HCT116 (cell line): ENCODE measurements at regions not wholly inside any gene's neighbourhood (a gene's known extent, or its start where the extent isn't known, plus 50 kb on each side); places are given as distances from the start of the nearest gene placed in this dataset.

ENCODE experiments used
- ATAC-seq: fragments of 200-7000 bp; cut with Tn5 transposase; 2 replicates; pipeline ENCODE4 v1.9.1; 2020; ENCODE audit warnings: mild to moderate bottlenecking, moderate library complexity
- BruUV-seq: library from RNA; stranded (reverse); fragments of 400-500 nt; replicated peaks from 2 replicates; lab custom pipeline; 2021; lab: Mats Ljungman, UMichigan
- CTCF ChIA-PET: fragments of 300-600 bp; sonication (Branson Sonifier 250); formaldehyde crosslinking; loops from one replicate; lab custom pipeline; 2021; ENCODE audit warnings: antibody characterized with exemption; lab: Charles Lee
- POLR2A ChIA-PET: fragments of 300-600, 350-600 bp; sonication (Branson Sonifier 250); formaldehyde crosslinking; loops from one replicate; lab custom pipeline; 2021; ENCODE audit warnings: antibody characterized with exemption; lab: Charles Lee
- RAD21 ChIA-PET, 2 experiments: fragments of 300-600 bp; sonication (Branson Sonifier 250); formaldehyde crosslinking; loops; one replicate each; lab custom pipeline; 2023; ENCODE audit warnings: low total read pairs in 2 of 2; ENCODE audit not compliant: uncharacterized antibody in 2 of 2, unreplicated experiment in 2 of 2, low non-redundant PET in 1 of 2; lab: Charles Lee
- DNase-seq: peaks from one replicate; pipeline ENCODE4 v3.0.0-alpha.2; 2010; ENCODE audit warnings: low read depth, low spot score
- H2AFZ ChIP-seq: fragments of 200-600 bp; shearing (Covaris generic), sonication (generic); 2 replicates; pipeline ENCODE4 v1.6.1; 2017; ENCODE audit warnings: low read depth, mixed run types, mixed read lengths, antibody characterized with exemption, low read length; ENCODE audit not compliant: poor library complexity, severe bottlenecking
- H3K27ac ChIP-seq: 2 replicates; pipeline ENCODE4 v1.5.1; 2012; ENCODE audit warnings: low read depth, low read length
- H3K27me3 ChIP-seq: fragments of 200-600 bp; sonication (generic); 2 replicates; pipeline ENCODE4 v1.6.1; 2016; ENCODE audit warnings: mixed run types, low read length, mixed read lengths; ENCODE audit not compliant: insufficient read depth
- H3K36me3 ChIP-seq, 2 experiments: fragments of 200-500 bp in 1 of 2; fragments of 200-600 bp in 1 of 2; sonication (Bioruptor generic) in 1 of 2; sonication (generic) in 1 of 2; 2 replicates each; pipeline versions ENCODE4 v1.5.1 to v1.6.1; 2014 to 2016; ENCODE audit warnings: low read length in 2 of 2, inconsistent platforms in 1 of 2, mixed read lengths in 1 of 2, mixed run types in 1 of 2; ENCODE audit not compliant: insufficient read depth in 2 of 2, control insufficient read depth in 1 of 2
- H3K4me1 ChIP-seq, 2 experiments: fragments of 200-600 bp in 1 of 2; sonication (generic) in 1 of 2; 2 replicates each; pipeline versions ENCODE4 v1.5.1 to v1.6.1; 2012 to 2017; ENCODE audit warnings: low read length in 2 of 2, inconsistent platforms in 1 of 2, mild to moderate bottlenecking in 1 of 2, mixed read lengths in 1 of 2, mixed run types in 1 of 2, moderate library complexity in 1 of 2; ENCODE audit not compliant: insufficient read depth in 2 of 2, control insufficient read depth in 1 of 2
- H3K4me2 ChIP-seq: fragments of 200-600 bp; sonication (generic); 2 replicates; pipeline ENCODE4 v1.6.1; 2017; ENCODE audit warnings: mixed run types, low read length, mixed read lengths
- H3K4me3 ChIP-seq, 2 experiments: fragments of 200-600 bp in 1 of 2; sonication (generic) in 1 of 2; replicated peaks in 1 of 2; 2 replicates each; pipeline ENCODE4 v1.5.1; 2011 to 2016; ENCODE audit warnings: low read length in 2 of 2, control low read depth in 1 of 2, low read depth in 1 of 2, mild to moderate bottlenecking in 1 of 2, mixed read lengths in 1 of 2, mixed run types in 1 of 2
- H3K79me2 ChIP-seq: fragments of 200-600 bp; sonication (generic); 2 replicates; pipeline ENCODE4 v1.6.1; 2017; ENCODE audit warnings: mild to moderate bottlenecking, mixed run types, low read length, moderate library complexity, mixed read lengths; ENCODE audit not compliant: insufficient read depth
- H3K9ac ChIP-seq: fragments of 200-600 bp; sonication (generic); 2 replicates; pipeline ENCODE4 v1.6.1; 2016; ENCODE audit warnings: low read length, mixed read lengths
- H3K9me2 ChIP-seq: fragments of 200-600 bp; sonication (generic), shearing (Covaris generic); 2 replicates; pipeline ENCODE4 v1.6.1; 2017; ENCODE audit warnings: mixed run types, mild to moderate bottlenecking, moderate library complexity; ENCODE audit not compliant: insufficient read depth
- H3K9me3 ChIP-seq, 2 experiments: fragments of 200-500 bp in 1 of 2; fragments of 200-600 bp in 1 of 2; sonication (Bioruptor generic) in 1 of 2; sonication (generic) in 1 of 2; 2 replicates each; pipeline ENCODE4 v1.6.1; 2014 to 2017; ENCODE audit warnings: low read length in 2 of 2, mixed read lengths in 2 of 2, inconsistent platforms in 1 of 2, low read depth in 1 of 2, mild to moderate bottlenecking in 1 of 2, mixed run types in 1 of 2, moderate library complexity in 1 of 2; ENCODE audit not compliant: control insufficient read depth in 1 of 2, insufficient read depth in 1 of 2
- H4K20me1 ChIP-seq: fragments of 200-600 bp; sonication (generic), shearing (Covaris generic); 2 replicates; pipeline ENCODE4 v1.6.1; 2017; ENCODE audit warnings: mixed run types, mild to moderate bottlenecking, moderate library complexity; ENCODE audit not compliant: insufficient read depth
- CBX3 ChIP-seq: IDR thresholded peaks from 2 replicates; pipeline ENCODE4 v1.6.1; 2012; ENCODE audit warnings: low read depth
- CEBPB ChIP-seq: IDR thresholded peaks from 2 replicates; pipeline ENCODE4 v1.6.1; 2012; ENCODE audit warnings: low read depth
- EGR1 ChIP-seq: IDR thresholded peaks from 2 replicates; pipeline ENCODE4 v1.6.1; 2012; ENCODE audit warnings: low read depth
- EZH2phosphoT487 ChIP-seq: fragments of 200-600 bp; IDR thresholded peaks from 2 replicates; pipeline ENCODE4 v1.6.1; 2018; ENCODE audit warnings: antibody characterized with exemption, borderline replicate concordance
- JUND ChIP-seq: IDR thresholded peaks from 2 replicates; pipeline ENCODE4 v1.6.1; 2012
- POLR2AphosphoS5 ChIP-seq: IDR thresholded peaks from 2 replicates; pipeline ENCODE4 v1.6.1; 2011; ENCODE audit warnings: mild to moderate bottlenecking, low read depth, low read length, moderate library complexity
- RAD21 ChIP-seq: IDR thresholded peaks from 2 replicates; pipeline ENCODE4 v1.6.1; 2012; ENCODE audit warnings: low read depth, mild to moderate bottlenecking
- TCF7L2 ChIP-seq: IDR thresholded peaks from 2 replicates; pipeline ENCODE4 v1.7.0; 2011; ENCODE audit warnings: borderline replicate concordance, inconsistent platforms; ENCODE audit not compliant: insufficient read depth, insufficient read length; ENCODE audit errors: extremely low read depth
- ZFX ChIP-seq: fragments of 450-650 bp; IDR thresholded peaks from 2 replicates; pipeline ENCODE4 v1.6.1; 2017
- ZNF274 ChIP-seq: fragments of 200-500 bp; sonication (Bioruptor generic); IDR thresholded peaks from 2 replicates; pipeline ENCODE4 v1.6.1; 2014; ENCODE audit warnings: mild to moderate bottlenecking, low read depth, low read length, inconsistent platforms
- intact Hi-C: fragments of 100-400 bp; cut with micrococcal nuclease; formaldehyde crosslinking; loops from 2 replicates; pipeline ENCODE4 v1.10.0; 2022
- TF ChIP-seq, protein P1 (sequence below): IDR thresholded peaks from 2 replicates; pipeline ENCODE4 v1.6.1; 2012; ENCODE audit warnings: low read depth
- TF ChIP-seq, protein P2 (sequence below): IDR thresholded peaks from 2 replicates; pipeline ENCODE4 v1.6.1; 2012
- TF ChIP-seq, protein P3 (sequence below): IDR thresholded peaks from 2 replicates; pipeline ENCODE4 v1.6.1; 2012
- TF ChIP-seq, protein P4 (sequence below), 3 experiments: fragments of 200-600 bp in 1 of 3; sonication (generic) in 1 of 3; IDR thresholded peaks in 2 of 3; conservative IDR thresholded peaks in 1 of 3; 2 replicates each; pipeline ENCODE4 v1.5.1; 2012 to 2017; ENCODE audit warnings: low read depth in 2 of 3, low read length in 2 of 3, antibody characterized with exemption in 1 of 3, borderline replicate concordance in 1 of 3, control low read depth in 1 of 3, mild to moderate bottlenecking in 1 of 3, mixed read lengths in 1 of 3, mixed run types in 1 of 3, moderate library complexity in 1 of 3; ENCODE audit not compliant: insufficient read depth in 1 of 3

DNA sequence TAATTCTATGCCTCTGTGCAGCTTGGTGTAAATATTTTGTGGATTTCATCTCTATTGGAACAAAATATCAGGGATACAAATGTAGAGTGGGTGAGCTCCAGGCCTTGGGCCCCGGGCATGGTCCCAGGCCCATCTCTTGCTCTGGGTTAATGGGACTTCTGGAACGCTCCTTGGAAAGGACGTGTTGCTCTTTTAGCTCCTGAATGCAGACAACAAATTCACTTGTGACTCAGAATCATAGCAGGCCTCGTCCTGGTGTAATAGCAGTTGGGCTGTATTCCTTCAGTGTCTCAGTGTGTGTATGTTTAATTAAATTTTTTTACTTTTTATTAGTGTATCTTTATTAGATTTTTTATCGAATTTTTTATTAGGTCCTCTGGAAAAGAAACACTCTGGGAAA is 266.7 kb upstream of the C2CD4B start (continued):
- TF ChIP-seq, protein P1, sequence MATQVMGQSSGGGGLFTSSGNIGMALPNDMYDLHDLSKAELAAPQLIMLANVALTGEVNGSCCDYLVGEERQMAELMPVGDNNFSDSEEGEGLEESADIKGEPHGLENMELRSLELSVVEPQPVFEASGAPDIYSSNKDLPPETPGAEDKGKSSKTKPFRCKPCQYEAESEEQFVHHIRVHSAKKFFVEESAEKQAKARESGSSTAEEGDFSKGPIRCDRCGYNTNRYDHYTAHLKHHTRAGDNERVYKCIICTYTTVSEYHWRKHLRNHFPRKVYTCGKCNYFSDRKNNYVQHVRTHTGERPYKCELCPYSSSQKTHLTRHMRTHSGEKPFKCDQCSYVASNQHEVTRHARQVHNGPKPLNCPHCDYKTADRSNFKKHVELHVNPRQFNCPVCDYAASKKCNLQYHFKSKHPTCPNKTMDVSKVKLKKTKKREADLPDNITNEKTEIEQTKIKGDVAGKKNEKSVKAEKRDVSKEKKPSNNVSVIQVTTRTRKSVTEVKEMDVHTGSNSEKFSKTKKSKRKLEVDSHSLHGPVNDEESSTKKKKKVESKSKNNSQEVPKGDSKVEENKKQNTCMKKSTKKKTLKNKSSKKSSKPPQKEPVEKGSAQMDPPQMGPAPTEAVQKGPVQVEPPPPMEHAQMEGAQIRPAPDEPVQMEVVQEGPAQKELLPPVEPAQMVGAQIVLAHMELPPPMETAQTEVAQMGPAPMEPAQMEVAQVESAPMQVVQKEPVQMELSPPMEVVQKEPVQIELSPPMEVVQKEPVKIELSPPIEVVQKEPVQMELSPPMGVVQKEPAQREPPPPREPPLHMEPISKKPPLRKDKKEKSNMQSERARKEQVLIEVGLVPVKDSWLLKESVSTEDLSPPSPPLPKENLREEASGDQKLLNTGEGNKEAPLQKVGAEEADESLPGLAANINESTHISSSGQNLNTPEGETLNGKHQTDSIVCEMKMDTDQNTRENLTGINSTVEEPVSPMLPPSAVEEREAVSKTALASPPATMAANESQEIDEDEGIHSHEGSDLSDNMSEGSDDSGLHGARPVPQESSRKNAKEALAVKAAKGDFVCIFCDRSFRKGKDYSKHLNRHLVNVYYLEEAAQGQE, result no peak
- TF ChIP-seq RAD21 (no peak), ZFX (no peak), POLR2AphosphoS5 (no peak)
- TF ChIP-seq, protein P2, sequence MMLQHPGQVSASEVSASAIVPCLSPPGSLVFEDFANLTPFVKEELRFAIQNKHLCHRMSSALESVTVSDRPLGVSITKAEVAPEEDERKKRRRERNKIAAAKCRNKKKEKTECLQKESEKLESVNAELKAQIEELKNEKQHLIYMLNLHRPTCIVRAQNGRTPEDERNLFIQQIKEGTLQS, result no peak
- TF ChIP-seq, protein P3, sequence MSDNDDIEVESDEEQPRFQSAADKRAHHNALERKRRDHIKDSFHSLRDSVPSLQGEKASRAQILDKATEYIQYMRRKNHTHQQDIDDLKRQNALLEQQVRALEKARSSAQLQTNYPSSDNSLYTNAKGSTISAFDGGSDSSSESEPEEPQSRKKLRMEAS, result no peak

DNA sequence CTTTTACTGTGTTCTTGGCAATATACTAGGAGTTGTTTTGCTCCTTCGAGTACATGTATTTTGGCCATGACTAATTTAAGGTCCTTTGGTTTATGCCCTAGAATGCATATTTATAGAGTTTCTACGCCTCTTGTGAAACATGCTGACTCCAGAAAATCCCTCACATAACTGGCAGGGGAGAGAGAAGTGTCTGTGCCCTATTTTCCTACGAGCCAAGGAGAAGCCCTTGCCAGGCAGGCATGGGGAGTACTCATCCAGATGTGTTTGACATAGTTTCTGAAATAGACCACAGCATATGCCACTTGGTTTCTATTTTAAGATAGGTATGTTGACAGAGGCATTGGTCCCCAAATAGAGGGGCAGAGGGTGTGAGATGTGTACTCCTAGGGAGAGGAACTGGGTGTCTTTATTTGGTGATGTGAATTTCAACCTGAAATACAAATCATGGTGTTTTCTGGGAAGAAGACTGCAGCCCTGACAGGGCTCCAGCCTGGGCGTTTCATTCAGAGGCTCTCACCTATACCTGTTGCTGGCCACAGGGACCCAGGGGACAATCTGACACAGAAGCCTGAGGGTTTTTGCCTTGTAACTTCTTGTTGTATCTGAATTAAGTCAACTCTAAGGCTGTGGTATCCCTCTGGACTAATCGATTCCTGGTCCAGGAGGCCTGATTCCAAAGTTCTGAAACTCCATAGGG is 267.8 kb upstream of the C2CD4B start:
- H3K79me2 ChIP-seq, result no peaks in the 10 kb centered on the region
- no peak overlapping the region for H3K4me3 ChIP-seq
- ChIA-PET CTCF (no interaction called here), POLR2A (no interaction called here), RAD21 (no interaction called here)
- intact Hi-C loops, result no loop called here
- H3K36me3 ChIP-seq, result no peaks in the 10 kb centered on the region
- no peak for DNase-seq
- H4K20me1 ChIP-seq, result no peaks in the 10 kb centered on the region
- no peaks in the 10 kb centered on the region for H3K9me3 ChIP-seq
- no peaks in the 10 kb centered on the region for H3K27me3 ChIP-seq
- H3K9ac ChIP-seq, result no peak overlapping the region
- BruUV-seq, result no TSS peak
- no peak overlapping the region for H3K4me2 ChIP-seq
- no peaks in the 10 kb centered on the region for H3K4me1 ChIP-seq
- H2AFZ ChIP-seq, result no peak overlapping the region
- H3K27ac ChIP-seq, result no peak overlapping the region
- TF ChIP-seq, protein P2, result no peak
- TF ChIP-seq CEBPB, result no peak
- no peak for TF ChIP-seq TCF7L2
- TF ChIP-seq CBX3, result no peak
- TF ChIP-seq EGR1, result no peak
- no peak for TF ChIP-seq ZNF274
- no peak for TF ChIP-seq JUND
- TF ChIP-seq, protein P4, sequence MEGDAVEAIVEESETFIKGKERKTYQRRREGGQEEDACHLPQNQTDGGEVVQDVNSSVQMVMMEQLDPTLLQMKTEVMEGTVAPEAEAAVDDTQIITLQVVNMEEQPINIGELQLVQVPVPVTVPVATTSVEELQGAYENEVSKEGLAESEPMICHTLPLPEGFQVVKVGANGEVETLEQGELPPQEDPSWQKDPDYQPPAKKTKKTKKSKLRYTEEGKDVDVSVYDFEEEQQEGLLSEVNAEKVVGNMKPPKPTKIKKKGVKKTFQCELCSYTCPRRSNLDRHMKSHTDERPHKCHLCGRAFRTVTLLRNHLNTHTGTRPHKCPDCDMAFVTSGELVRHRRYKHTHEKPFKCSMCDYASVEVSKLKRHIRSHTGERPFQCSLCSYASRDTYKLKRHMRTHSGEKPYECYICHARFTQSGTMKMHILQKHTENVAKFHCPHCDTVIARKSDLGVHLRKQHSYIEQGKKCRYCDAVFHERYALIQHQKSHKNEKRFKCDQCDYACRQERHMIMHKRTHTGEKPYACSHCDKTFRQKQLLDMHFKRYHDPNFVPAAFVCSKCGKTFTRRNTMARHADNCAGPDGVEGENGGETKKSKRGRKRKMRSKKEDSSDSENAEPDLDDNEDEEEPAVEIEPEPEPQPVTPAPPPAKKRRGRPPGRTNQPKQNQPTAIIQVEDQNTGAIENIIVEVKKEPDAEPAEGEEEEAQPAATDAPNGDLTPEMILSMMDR (IDR thresholded peaks at IDR 0.05 in 2 of 3, conservative IDR thresholded peaks at IDR 0.05 in 1 of 3; ENCODE audit: borderline replicate concordance in 1 of 3, insufficient read depth in 1 of 3, low read depth in 2 of 3, low read length in 2 of 3), result no peak
- TF ChIP-seq, protein P1, result no peak
- TF ChIP-seq, protein P3, result no peak
- no peak for TF ChIP-seq EZH2phosphoT487
- H3K9me2 ChIP-seq, result no peaks in the 10 kb centered on the region
- ATAC-seq, result no peak
